Adrenal gland (tissue), 5 donors: ENCODE measurements at regions not wholly inside any gene's neighbourhood (a gene's known extent, or its start where the extent isn't known, plus 50 kb on each side); places are given as distances from the start of the nearest gene placed in this dataset.

Experiments used
- CTCF ChIP-seq, 6 experiments: fragments of 450-650 bp in 4 of 6; fragments of 200-600 bp in 2 of 6; sonication (generic) in 1 of 6; IDR thresholded peaks; 1 replicate in 5 of 6; 2 replicates in 1 of 6; pipeline versions ENCODE4 v1.5.1 to v1.8.0; 2016 to 2021; ENCODE audit warnings: antibody characterized with exemption in 6 of 6, mild to moderate bottlenecking in 2 of 6, moderate library complexity in 1 of 6
- POLR2A ChIP-seq, 2 donors: fragments of 450-650 bp; IDR thresholded peaks; one replicate each; pipeline ENCODE4 v1.6.1; 2017; ENCODE audit warnings: antibody characterized with exemption in 2 of 2, mild to moderate bottlenecking in 2 of 2, moderate library complexity in 1 of 2
- donor health status: DM: no; HTN: no; CAD: no.

GRCh38 chr4:96112631-96113030 is 272.7 kb downstream of the PDHA2 start:
- TF ChIP-seq CTCF (IDR thresholded peaks at IDR 0.05) (no peak), POLR2A (IDR thresholded peaks at IDR 0.05) (no peak)
